GM19455 (cell line): ENCODE measurements at regions not wholly inside any gene's neighbourhood (a gene's known extent, or its start where the extent isn't known, plus 50 kb on each side); places are given as distances from the start of the nearest gene placed in this dataset.

Source experiments
- ATAC-seq: cut with Tn5 transposase; IDR thresholded peaks from one replicate; pipeline ENCODE4 v1.9.1; 2021; ENCODE audit not compliant: unreplicated experiment

DNA sequence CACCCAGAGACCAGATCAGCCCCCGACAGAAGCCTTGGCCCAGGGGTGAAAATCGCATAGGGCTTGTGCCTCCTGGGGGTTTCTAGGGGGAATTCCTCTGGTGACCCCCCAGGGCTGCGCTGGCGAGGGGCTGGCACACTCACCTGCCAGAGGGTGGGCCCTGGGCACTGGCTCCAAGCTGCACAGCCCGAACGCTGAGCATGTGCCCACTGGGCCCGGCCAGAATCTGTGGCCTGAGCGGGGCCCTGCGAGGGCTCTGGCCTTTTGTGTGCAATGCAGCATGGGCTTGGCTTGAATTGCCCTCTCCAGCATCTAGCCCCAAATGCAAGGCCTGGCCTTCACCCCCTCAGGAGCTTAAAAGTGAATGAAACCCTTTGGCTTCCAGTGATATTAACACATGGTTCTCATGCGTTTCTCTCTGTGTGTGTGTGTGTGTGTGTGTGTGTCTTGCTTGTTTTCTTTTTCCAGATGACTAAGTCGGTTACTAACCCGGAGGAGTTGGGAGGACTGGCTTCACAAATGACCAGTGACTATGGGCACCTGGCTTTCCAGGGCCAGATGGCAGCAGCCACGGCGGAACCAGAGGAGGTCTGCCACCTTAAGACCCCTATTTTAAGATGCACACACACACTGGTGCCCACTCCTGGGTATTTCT is 259.1 kb upstream of the TPM1 start:
- ATAC-seq, result no peak

DNA sequence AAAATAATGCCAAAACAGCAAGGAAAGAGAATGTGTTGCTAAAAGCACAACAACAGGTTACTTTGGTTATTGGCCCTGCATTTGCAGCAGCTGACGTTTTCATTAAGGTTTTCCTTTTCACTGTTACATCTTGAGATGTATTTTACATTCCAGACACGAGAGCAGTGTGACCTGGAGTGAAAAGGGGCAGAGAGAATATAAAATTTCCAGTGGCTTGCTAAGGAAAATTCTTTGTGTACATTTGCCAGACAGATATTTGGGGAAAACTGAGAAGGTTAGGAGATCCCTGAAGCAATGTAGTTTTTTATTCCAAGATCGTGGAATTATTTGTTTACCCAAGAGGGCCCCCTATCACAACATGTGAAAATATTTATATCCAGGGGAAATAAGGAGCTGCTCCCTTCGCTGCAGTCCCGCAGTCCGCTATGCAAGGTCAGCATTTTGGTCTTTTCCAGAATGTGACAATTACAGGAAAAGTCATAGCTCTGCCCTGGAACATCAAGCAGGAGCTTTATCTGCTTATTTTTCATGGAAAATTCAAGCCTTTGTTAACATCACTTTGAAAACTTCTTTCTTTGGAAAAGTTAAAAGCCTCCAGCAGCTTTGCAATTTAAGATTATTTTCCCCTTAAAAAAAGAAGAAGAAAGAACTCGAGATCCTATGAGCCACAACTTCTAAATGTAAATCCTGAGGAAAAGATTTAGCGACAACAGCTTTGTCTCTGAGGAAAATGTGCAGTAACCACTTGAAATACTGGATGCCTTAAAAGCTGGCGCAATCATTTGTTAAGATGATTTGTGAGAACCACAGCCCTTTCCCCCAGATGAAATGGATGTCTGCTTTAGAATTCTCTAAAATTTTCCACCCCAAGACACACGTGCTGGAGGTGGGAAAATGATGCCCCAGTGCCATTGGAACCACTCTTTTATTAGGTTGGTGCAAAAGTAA is 256.4 kb upstream of the TPM1 start:
- ATAC-seq, result no peak

DNA sequence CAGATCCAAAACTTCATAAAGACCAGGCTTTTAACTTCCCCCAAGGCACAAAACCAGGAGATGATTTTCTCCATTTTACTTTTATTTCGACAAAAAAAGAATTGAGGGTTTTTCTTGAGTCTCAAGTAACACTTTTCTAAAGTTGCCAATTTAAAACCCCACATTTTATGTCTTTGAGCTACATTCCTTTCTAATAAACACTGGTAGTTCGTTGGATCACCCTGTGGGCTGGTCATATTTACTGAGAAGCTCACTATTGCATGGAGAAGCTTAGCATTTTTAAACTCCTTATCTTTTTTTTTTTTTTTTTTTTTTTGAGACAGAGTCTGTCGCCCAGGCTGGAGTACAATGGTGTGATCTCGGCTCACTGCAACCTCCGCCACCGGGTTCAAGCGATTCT is 255.1 kb upstream of the TPM1 start:
- ATAC-seq, result no peak

DNA sequence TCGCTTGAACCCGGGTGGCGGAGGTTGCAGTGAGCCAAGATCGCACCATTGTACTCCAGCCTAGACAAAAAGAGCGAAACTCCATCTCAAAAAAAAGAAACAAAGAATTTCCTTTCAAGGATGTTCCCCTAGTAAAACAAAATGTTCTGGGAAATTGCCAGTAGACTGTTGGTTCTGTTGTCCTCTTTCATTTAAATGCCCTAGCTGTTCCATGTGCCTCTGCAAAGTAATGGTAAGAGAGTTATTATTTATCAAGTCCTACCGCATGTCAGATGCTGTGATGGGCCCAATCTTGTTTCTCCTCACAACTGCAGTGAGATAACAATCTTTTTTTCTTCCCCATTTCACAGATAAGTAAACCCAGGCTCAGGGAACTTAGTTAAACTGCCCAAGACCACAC is 254.3 kb upstream of the TPM1 start:
- no peak for ATAC-seq

DNA sequence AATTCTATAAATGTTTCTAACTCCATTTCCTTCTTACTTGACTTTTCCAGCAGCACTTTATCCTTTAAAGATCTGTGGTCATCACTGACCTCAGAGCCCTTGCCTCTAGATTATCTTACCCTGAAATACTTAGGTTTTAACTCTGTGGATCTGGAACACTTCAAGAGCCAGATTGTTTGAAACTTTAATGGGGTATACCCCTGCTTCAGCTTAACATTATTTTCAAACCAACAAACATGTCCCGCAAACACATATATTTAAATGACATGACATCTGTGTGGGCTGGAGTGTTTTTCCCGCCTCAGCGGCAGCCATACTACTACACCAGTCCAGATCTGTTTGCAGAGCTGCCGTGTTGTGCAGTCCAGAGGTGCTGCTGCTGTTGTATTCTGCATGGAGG is 252.0 kb upstream of the TPM1 start:
- ATAC-seq, result no peak

DNA sequence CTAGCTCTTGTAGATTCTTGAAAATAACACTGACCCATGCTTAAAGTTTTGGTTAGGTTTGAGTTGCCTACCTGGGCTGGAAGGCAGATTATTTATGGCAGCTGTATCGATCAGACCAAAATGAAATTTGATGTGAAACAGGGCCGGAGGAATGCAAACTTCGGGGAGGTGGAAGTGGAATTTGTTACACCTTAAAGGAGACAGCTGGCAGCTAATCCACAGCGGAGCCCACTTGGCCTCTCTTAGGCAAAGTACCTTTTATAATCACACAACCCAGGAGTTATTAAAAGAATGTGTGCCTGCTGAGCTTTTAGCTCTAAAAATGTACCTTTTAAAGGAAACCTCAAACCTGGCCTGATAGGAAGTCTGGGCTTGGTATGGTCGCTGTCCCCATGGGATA is 250.9 kb upstream of the TPM1 start:
- no peak for ATAC-seq

DNA sequence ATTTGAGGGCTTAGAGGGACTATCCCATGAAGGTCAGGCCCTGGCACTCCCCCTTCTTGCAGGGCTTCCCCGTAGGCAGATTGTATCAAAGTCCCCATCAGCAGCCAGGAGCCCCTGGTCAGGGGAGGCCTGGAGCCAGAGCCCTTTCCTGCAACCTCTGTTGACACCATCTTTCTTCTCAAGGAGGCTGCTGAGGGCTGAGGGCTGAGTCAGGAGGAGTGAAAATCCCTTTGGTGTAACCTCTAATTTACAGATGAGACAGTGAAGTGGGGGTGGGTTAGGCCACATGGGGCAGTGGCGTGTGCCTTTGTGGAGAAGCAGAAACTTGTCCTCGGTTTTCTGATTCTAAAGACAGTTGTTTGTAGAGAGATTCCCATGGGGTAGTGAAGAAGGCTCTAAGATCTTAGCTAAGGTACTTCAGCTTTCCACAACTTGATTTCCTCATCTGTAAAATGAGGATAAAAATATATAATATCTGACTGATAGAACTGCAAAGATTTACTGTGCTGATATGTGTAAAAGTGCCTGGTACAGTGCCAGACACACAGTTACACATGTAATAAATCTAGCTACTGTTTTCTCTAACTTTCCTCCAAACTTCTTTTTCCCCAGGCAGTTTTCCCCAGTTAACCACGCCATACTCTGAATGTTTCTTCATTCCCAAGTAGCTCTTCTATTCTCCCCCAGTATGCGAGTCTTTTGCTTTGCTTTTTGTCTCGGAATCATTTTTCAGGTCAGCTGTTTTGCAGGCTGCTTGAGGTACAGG is 249.4 kb upstream of the TPM1 start:
- ATAC-seq, result no peak

DNA sequence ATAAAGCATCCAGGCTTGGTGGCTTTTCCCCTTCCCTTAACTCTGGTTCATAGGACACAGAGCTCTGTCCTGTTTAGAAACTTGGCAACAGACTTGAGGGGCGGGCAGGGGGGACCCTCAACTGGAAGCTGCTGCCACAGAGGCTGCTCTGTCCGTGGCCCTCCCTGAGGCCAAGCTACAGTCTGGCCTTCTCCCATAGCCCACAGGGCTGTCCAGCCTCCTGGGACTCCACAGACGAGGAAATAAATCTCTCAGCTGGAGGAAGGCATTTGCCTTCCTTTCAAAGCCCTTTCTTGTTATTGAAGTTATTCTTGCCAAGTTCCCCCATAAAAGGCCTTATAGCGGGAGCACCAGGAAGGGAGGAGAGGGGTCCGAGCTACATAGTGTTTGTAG is 248.8 kb upstream of the TPM1 start:
- no peak for ATAC-seq

DNA sequence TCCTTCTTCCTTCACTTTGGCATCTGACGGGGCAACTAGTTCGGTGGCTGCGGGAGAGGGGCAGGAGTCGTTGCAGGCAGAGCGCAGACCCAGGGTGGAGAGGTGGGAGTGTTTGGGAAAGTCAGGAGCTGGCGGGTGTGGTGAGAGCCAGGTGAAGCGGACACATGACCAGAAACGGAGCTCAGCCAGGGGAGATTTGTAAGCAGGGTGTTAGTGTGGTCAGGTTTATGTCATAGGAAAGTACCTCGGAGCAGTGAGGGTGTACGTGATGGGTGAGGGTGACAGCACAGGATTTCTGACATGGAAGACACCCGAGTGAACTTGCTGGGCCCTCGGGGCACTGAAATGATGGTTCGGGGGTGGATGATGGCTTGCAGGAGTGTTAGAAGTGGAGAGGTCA is 247.4 kb upstream of the TPM1 start:
- ATAC-seq, result no peak

DNA sequence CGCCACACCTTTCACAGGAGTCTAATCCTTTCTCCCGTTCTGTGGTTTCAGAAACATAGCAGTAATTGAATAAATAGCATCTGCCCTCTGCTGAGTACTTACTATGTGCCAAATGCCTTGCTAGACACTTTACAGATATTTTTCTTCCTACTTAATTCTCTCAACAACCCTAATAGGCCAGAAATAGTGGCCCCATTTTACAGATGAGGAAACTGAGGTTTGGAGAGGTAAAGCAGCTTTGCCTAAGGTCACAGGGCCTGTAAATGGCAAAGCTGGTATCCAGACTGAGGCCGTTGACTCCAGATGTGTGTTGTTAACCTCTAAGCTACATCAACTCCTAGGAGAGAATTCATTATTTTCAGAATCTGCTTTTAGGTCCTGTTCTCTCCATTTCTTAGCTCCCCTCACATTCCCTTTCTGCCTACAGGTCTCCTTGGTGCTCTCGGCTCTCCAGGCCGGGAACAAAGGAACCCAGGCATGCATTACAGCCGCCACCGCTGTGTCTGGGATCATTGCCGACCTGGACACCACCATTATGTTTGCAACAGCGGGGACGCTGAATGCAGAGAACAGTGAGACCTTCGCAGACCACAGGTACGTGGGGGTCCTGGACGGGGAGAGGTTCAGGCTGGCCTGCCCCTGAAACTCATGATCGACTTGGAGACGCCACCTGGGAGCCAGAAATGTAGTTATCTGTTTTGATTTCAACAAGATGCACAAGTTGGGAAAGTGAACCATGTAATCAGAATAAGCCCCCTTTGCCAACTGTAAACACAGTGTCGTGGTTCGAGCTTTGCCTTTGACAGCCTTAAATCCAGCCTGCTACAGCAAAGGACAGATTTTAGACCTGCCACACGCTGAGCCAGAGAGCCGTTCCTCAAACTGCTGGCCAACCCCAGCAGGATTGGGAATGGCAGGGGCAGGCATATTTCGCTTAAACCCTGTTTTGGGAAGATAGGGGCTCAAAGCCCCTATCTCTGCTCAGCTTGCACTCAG is 246.5 kb upstream of the TPM1 start:
- ATAC-seq, result no peak

DNA sequence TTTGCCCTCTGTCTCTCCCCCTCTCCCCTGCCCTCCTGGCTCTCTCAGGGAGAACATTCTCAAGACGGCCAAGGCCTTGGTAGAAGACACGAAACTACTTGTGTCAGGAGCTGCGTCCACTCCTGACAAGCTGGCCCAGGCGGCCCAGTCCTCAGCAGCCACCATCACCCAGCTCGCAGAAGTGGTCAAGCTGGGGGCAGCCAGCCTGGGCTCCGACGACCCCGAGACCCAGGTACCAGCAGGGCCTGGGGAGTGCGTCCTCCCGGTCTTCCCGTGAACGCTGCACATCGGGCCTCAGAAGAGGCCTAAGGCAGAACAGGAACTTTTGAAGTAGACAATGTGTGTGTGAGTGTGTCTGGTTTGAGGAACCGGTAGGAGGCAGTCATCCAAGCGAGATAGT is 245.4 kb upstream of the TPM1 start:
- ATAC-seq, result no peak

DNA sequence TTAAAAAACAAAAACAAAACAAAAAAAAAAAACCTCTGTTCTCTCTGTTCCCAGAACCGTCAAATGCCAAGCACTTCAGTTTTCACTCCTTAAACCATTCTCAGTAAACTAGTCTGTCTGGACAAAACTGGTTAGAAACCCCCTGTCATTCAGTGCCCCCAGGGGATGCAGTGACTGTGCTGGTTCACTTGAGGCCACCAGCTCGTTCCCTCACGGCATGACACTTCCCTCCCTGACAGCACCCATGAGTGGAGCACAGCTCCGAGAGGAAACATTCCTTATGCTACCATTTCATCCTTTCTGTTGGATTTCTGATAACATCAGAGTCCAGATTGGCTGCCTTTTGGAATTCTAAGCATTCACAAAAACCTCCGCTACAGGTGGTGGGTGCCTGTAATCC is 244.0 kb upstream of the TPM1 start:
- no peak for ATAC-seq

DNA sequence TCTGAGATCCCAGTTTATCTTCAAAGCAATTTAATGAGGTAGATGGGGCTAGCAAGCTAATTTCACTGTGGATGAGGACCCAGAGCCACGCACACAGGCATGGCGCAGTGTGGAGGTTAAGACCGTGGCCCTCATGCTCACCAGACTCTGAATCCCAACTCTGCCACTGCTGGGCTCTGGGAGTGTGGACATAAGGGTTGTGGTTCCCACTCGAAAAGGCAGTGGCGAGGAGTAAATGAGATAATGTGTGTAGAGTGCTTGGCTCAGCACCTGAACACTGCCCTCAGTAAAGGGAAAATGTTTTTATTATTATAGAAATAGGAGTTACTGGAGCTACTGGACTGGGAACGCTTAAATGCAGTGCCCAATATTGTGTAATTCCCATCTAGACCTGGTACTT is 243.5 kb upstream of the TPM1 start:
- ATAC-seq, result no peak

DNA sequence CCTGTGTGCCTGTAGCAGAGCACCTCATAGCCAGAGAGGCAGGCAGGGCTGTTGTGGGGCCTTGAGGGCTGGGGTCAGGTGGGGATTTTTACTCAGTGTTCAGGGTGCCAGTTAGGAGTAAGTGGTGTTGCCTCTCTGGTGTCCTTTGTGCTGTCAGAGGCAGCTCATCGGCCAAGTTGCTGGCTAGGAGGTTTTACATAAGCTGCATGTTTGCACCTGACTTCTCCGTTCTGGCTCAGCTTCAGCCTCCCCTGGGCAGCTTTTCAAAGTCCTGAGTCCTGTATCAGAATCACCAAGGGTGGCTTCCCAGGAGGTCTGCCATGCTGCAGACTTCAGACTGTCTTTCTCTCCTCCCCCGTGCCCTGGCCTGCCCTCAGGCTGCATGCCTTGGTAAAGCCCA is 242.6 kb upstream of the TPM1 start:
- no peak for ATAC-seq

DNA sequence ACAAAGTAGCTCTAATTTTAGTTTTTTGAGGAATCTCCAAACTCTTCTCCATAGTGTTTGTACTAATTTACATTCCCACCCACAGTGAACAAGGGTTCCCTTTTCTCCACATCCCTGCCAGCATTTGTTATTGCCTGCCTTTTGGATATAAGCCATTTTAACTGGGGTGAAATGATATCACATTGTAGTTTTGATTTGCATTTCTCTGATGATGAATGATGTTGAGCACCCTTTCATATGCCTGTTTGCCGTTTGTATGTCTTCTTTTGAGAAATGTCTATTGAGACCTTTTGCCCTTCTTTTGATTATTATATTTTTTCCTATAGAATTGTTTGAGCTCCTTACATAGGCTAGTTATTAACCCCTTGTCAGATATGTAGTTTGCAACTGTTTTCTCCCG is 239.9 kb upstream of the TPM1 start:
- ATAC-seq, result no peak

DNA sequence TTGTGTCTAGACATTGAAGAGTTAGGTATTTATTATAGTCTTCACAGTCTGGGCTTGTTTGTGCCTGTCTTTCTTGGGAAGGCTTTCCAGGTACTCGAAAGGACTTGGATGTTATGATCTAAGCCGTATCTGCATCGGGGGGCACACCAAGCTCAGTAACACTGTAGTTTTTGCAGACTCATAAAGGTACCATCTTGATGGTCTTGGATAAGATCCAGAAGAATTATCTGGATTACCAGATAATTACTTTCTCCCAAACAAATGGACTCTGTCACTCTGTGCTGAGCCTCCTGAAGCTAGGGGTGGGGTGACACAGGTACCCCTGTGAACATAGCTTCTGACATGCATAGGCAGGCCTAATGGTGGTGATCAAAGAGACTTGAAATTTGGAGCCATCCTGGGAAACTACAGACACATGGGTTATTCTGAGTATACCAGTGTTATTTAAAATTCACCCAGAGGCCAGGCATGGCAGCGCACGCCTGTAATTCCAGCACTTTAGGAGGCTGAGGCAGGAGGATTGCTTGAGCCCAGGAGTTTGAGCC is 238.6 kb upstream of the TPM1 start:
- ATAC-seq, result no peak

DNA sequence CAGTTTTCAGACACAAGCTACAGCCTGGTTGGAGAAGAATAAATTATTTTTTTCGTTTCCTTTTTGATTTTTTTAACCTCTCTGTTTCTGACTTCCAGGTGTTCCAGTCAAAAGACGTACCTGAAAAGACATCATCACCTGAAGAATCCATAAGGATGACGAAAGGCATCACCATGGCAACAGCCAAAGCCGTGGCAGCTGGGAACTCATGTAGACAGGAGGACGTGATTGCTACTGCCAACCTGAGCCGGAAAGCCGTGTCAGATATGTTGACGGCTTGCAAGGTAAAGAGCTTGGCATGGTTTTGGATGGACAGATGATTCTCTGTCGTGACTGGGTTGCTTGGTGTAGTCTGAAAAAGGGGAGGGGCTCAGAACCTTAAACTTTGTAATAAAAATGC is 237.0 kb upstream of the TPM1 start:
- ATAC-seq, result no peak

DNA sequence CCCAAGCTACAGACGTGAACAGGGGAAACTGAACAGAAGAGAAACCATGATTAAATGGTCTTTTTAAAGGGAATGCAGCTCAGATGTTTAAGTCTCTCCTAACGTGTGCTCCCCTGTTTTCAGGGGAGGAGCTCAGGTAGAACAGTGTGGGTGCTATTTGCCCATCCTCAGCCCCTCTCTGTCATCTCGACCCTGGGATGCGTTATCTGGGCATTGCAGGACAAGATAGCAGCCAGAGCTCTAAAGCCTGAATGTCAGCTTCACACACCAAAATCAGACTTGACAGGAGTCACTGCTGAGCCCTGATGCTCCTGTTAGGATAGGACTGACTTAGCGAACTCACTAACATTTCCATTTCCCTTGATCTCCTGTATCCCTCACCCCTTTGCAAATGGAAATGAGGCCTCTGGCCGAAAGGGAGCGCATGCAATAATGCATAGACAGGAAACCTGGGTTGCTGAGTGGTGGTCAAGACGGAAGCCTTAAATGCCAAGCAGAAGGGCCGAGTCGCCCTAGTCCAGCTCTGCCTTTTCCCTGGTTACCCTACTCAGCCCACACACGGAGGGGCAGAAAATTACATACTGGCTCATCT is 234.9 kb upstream of the TPM1 start:
- no peak for ATAC-seq

DNA sequence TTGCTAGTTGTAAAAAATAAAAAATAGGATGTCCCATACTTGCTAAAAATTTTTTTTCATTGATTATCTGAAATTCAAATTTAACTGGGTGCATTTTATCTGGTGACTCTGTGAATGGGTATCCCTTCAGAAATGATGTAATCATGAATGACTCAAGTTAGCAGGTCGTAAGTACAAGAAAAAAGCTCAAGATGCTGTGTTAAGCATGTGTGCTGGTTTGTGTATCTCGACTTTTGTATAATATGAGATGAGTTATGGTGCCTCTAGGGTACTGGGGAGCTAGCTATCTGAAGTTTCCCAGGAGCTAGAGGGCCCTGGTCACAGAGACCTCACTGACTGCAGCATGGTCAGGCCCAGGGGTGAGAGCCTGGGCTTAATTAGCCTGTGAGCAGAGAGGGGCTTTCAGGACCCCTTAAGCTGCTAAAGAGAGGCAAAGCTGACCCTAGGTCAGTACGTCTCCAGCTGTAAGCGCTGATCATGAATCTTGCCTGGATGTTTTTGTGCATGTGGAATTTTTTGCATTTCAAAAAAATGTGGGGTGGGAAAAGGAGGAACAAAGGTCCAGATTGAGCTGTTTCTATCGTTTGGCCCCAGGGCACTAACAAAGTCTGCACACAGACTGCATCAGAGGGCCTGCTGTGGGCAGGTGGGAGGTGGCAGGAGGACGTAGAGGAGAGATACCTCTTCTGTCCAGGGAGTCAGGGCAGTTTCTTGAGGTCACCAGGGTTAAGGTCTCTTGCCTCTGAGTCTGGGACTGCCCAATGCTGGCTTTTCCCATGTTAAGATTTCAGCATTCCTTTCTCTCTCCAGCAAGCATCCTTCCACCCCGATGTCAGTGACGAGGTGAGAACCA is 233.2 kb upstream of the TPM1 start:
- ATAC-seq, result no peak
